IMR-90 (cell line): ENCODE measurements at regions not wholly inside any gene's neighbourhood (a gene's known extent, or its start where the extent isn't known, plus 50 kb on each side); places are given as distances from the start of the nearest gene placed in this dataset.

Experiments used
- ATAC-seq: fragments of 200-7000 bp; cut with Tn5 transposase; 2 replicates; pipeline ENCODE4 v1.9.1; 2020; ENCODE audit warnings: low read depth, mild to moderate bottlenecking, moderate library complexity
- BruUV-seq: library from RNA; stranded (reverse); fragments of 400-500 nt; replicated peaks from 2 replicates; lab custom pipeline; 2021; lab: Mats Ljungman, UMichigan
- CTCF ChIA-PET: fragments of 300-600 bp; formaldehyde crosslinking; extraction: SDS; loops from one replicate; lab custom pipeline; 2021; ENCODE audit warnings: antibody characterized with exemption; lab: Yijun Ruan, JAX
- POLR2A ChIA-PET: fragments of 300-600 bp; sonication (Branson Sonifier 250); formaldehyde crosslinking; loops from one replicate; lab custom pipeline; 2022; ENCODE audit warnings: antibody characterized with exemption; ENCODE audit not compliant: unreplicated experiment; lab: Charles Lee
- DNase-seq: peaks from one replicate; pipeline ENCODE4 v3.0.0; 2013
- H2AFZ ChIP-seq: replicated peaks from 2 replicates; pipeline ENCODE3; 2013; ENCODE audit warnings: low read length, mild to moderate bottlenecking; ENCODE audit not compliant: poor library complexity
- H2AK5ac ChIP-seq: 2 replicates; pipeline ENCODE4 v1.6.1; 2013; ENCODE audit warnings: low read depth, low read length, inconsistent platforms
- H2AK9ac ChIP-seq: replicated peaks from 2 replicates; pipeline ENCODE3; 2013; ENCODE audit warnings: mild to moderate bottlenecking, low read depth, low read length, moderate library complexity; ENCODE audit not compliant: poor library complexity
- H2BK120ac ChIP-seq: 2 replicates; pipeline ENCODE4 v1.6.1; 2013; ENCODE audit warnings: low read depth, low read length, inconsistent platforms
- H2BK15ac ChIP-seq: 3 replicates; pipeline ENCODE4 v1.6.1; 2013; ENCODE audit warnings: low read depth, low read length, inconsistent platforms
- H2BK20ac ChIP-seq: 2 replicates; pipeline ENCODE4 v1.6.1; 2013; ENCODE audit warnings: low read depth, mild to moderate bottlenecking, inconsistent platforms, low read length, moderate library complexity
- H2BK5ac ChIP-seq: 2 replicates; pipeline ENCODE4 v1.6.1; 2013; ENCODE audit warnings: mild to moderate bottlenecking, low read depth, low read length, inconsistent platforms; ENCODE audit not compliant: poor library complexity, severe bottlenecking
- H3K14ac ChIP-seq: replicated peaks from 2 replicates; pipeline ENCODE4 v1.6.1; 2013; ENCODE audit warnings: low read depth, low read length, inconsistent platforms
- H3K18ac ChIP-seq: 2 replicates; pipeline ENCODE4 v1.6.1; 2013; ENCODE audit warnings: low read depth, low read length, control low read depth
- H3K23ac ChIP-seq: 2 replicates; pipeline ENCODE4 v1.6.1; 2013; ENCODE audit warnings: low read depth, low read length, inconsistent platforms
- H3K27ac ChIP-seq: 2 replicates; pipeline ENCODE4 v1.5.1; 2013; ENCODE audit warnings: mild to moderate bottlenecking, control low read depth, low read length; ENCODE audit not compliant: insufficient read depth
- H3K27me3 ChIP-seq: 2 replicates; pipeline ENCODE4 v1.6.1; 2013; ENCODE audit warnings: low read length; ENCODE audit not compliant: control insufficient read depth, insufficient read depth
- H3K36me3 ChIP-seq: 2 replicates; pipeline ENCODE4 v1.6.1; 2013; ENCODE audit warnings: low read length, mixed read lengths; ENCODE audit not compliant: control insufficient read depth, insufficient read depth
- H3K4ac ChIP-seq: 2 replicates; pipeline ENCODE4 v1.6.1; 2013; ENCODE audit warnings: low read depth, low read length, inconsistent platforms
- H3K4me1 ChIP-seq: 2 replicates; pipeline ENCODE4 v1.6.1; 2013; ENCODE audit warnings: low read length, mixed read lengths; ENCODE audit not compliant: control insufficient read depth, insufficient read depth
- H3K4me2 ChIP-seq: 2 replicates; pipeline ENCODE4 v1.6.1; 2013; ENCODE audit warnings: low read depth, mild to moderate bottlenecking, control low read depth, low read length, moderate library complexity
- H3K4me3 ChIP-seq: 2 replicates; pipeline ENCODE4 v1.5.1; 2013; ENCODE audit warnings: low read depth, mild to moderate bottlenecking, control low read depth, low read length, moderate library complexity; ENCODE audit not compliant: insufficient read depth
- H3K56ac ChIP-seq: 2 replicates; pipeline ENCODE4 v1.6.1; 2013; ENCODE audit warnings: low read length, inconsistent platforms; ENCODE audit not compliant: insufficient read depth; ENCODE audit errors: extremely low read depth
- H3K79me1 ChIP-seq, 2 experiments: 2 replicates each; pipeline ENCODE4 v1.6.1; 2013; ENCODE audit warnings: low read length in 2 of 2, inconsistent platforms in 1 of 2, low read depth in 1 of 2
- H3K9ac ChIP-seq: 2 replicates; pipeline ENCODE4 v1.6.1; 2013; ENCODE audit warnings: low read depth, low read length, control low read depth
- H3K9me1 ChIP-seq: 2 replicates; pipeline ENCODE4 v1.6.1; 2013; ENCODE audit warnings: low read length, inconsistent platforms; ENCODE audit not compliant: insufficient read depth
- H3K9me3 ChIP-seq: 2 replicates; pipeline ENCODE4 v1.6.1; 2013; ENCODE audit warnings: low read length; ENCODE audit not compliant: control insufficient read depth, insufficient read depth
- H4K20me1 ChIP-seq: 2 replicates; pipeline ENCODE4 v1.6.1; 2013; ENCODE audit warnings: low read length, inconsistent platforms; ENCODE audit not compliant: insufficient read depth
- H4K5ac ChIP-seq: 2 replicates; pipeline ENCODE4 v1.6.1; 2013; ENCODE audit warnings: mild to moderate bottlenecking, low read depth, low read length, control low read depth
- H4K8ac ChIP-seq, 2 experiments: 2 replicates each; pipeline ENCODE4 v1.6.1; 2013; ENCODE audit warnings: low read depth in 2 of 2, low read length in 2 of 2, control low read depth in 1 of 2, inconsistent platforms in 1 of 2
- H4K91ac ChIP-seq: 2 replicates; pipeline ENCODE4 v1.6.1; 2013; ENCODE audit warnings: low read depth, low read length, inconsistent platforms; ENCODE audit not compliant: insufficient read depth
- BHLHE40 ChIP-seq: fragments of 150-350 bp; IDR thresholded peaks from 2 replicates; pipeline ENCODE4 v1.6.1; 2016; ENCODE audit warnings: mild to moderate bottlenecking, low read depth, low read length
- CEBPB ChIP-seq: IDR thresholded peaks from 2 replicates; pipeline ENCODE4 v1.6.1; 2012; ENCODE audit warnings: low read depth, low read length, improper control_type of control experiment
- CHD1 ChIP-seq: IDR thresholded peaks from 2 replicates; pipeline ENCODE4 v1.6.1; 2012; ENCODE audit warnings: low read depth, low read length, improper control_type of control experiment
- CTCF ChIP-seq: conservative IDR thresholded peaks from 2 replicates; pipeline ENCODE4 v1.5.1; 2012; ENCODE audit warnings: mild to moderate bottlenecking, low read depth, low read length, improper control_type of control experiment
- ELK1 ChIP-seq: fragments of 150-350 bp; IDR thresholded peaks from 2 replicates; pipeline ENCODE4 v1.6.1; 2016; ENCODE audit warnings: low read depth, mild to moderate bottlenecking, low read length, moderate library complexity, borderline replicate concordance
- FOS ChIP-seq: fragments of 150-350 bp; IDR thresholded peaks from 2 replicates; pipeline ENCODE4 v1.6.1; 2016; ENCODE audit warnings: low read depth, low read length
- MAFK ChIP-seq: IDR thresholded peaks from 2 replicates; pipeline ENCODE4 v1.6.1; 2012; ENCODE audit warnings: low read depth, low read length, improper control_type of control experiment
- MAZ ChIP-seq: IDR thresholded peaks from 2 replicates; pipeline ENCODE4 v1.6.1; 2012; ENCODE audit warnings: low read depth, mild to moderate bottlenecking, low read length, improper control_type of control experiment, moderate library complexity, borderline replicate concordance
- MXI1 ChIP-seq: IDR thresholded peaks from 2 replicates; pipeline ENCODE4 v1.6.1; 2012; ENCODE audit warnings: low read depth, mild to moderate bottlenecking, low read length, moderate library complexity, borderline replicate concordance
- NFE2L2 ChIP-seq: fragments of 150-350 bp; IDR thresholded peaks from 2 replicates; pipeline ENCODE4 v1.6.1; 2016; ENCODE audit warnings: low read depth, mild to moderate bottlenecking, low read length
- POLR2A ChIP-seq: IDR thresholded peaks from 2 replicates; pipeline ENCODE4 v1.6.1; 2012; ENCODE audit warnings: mild to moderate bottlenecking, low read depth, low read length
- RAD21 ChIP-seq: IDR thresholded peaks from 2 replicates; pipeline ENCODE4 v1.6.1; 2012; ENCODE audit warnings: low read length, improper control_type of control experiment
- RCOR1 ChIP-seq: IDR thresholded peaks from 2 replicates; pipeline ENCODE4 v1.6.1; 2012; ENCODE audit warnings: mild to moderate bottlenecking, low read length, improper control_type of control experiment; ENCODE audit not compliant: insufficient replicate concordance
- RFX5 ChIP-seq: IDR thresholded peaks from 2 replicates; pipeline ENCODE4 v1.8.0; 2012; ENCODE audit warnings: low read depth, mild to moderate bottlenecking, low read length, moderate library complexity
- SMC3 ChIP-seq: fragments of 150-350 bp; IDR thresholded peaks from 2 replicates; pipeline ENCODE4 v1.6.1; 2016; ENCODE audit warnings: low read depth, mild to moderate bottlenecking, antibody characterized with exemption, low read length, moderate library complexity
- USF2 ChIP-seq: fragments of 150-350 bp; IDR thresholded peaks from 2 replicates; pipeline ENCODE4 v1.6.1; 2017; ENCODE audit warnings: mild to moderate bottlenecking, antibody characterized with exemption, low read length, low read depth
- WGBS, 2 experiments: methylation state at CpG; one replicate each; pipeline versions ENCODE4 v1.1.5 to v1.1.7; 2013; ENCODE audit warnings: missing lambda C conversion rate in 2 of 2; ENCODE audit not compliant: insufficient read length in 1 of 2; ENCODE audit errors: extremely low coverage in 2 of 2; 5-methylcytosine and 5-hydroxymethylcytosine counted together
- dilution Hi-C: fragments of 300-500 bp; cut with HindIII; formaldehyde crosslinking; loops from one replicate; pipeline ENCODE4 v1.14.3; 2018; ENCODE audit warnings: low sequenced_read_pairs; ENCODE audit not compliant: unreplicated experiment
- in situ Hi-C: fragments of 300-500 bp; cut with MboI; formaldehyde crosslinking; loops from 3 replicates; pipeline ENCODE4 v1.14.3; 2019; ENCODE audit warnings: low sequenced_read_pairs, inconsistent platforms, mixed read lengths
- intact Hi-C: fragments of 100-400 bp; cut with micrococcal nuclease; formaldehyde crosslinking; loops from 2 replicates; pipeline ENCODE4 v1.10.0; 2022

GRCh38 chr13:39929583-39929982 is 274.1 kb downstream of the COG6 start:
- H4K5ac ChIP-seq = no peak overlapping the region
- H3K9me3 ChIP-seq = no peaks in the 10 kb centered on the region
- no peaks in the 10 kb centered on the region for H3K9me1 ChIP-seq
- dilution Hi-C loops (no loop called here), intact Hi-C loops (no loop called here), in situ Hi-C loops (no loop called here)
- POLR2A ChIA-PET = no interaction called here
- H2BK120ac ChIP-seq = no peak overlapping the region
- H3K23ac ChIP-seq = no peak overlapping the region
- no peak overlapping the region for H4K8ac ChIP-seq
- DNase-seq (no peak), ATAC-seq (no peak)
- H3K4me3 ChIP-seq = no peak overlapping the region
- H3K4ac ChIP-seq = no peak overlapping the region
- TF ChIP-seq FOS (no peak), CEBPB (no peak), USF2 (no peak), BHLHE40 (no peak), MXI1 (no peak), RFX5 (no peak), RCOR1 (no peak), RAD21 (no peak), CHD1 (no peak), POLR2A (no peak), NFE2L2 (no peak), ELK1 (no peak), SMC3 (no peak), MAFK (no peak), CTCF (no peak), MAZ (no peak)
- H2AFZ ChIP-seq = no peak overlapping the region
- no peak overlapping the region for H2BK5ac ChIP-seq
- H3K4me2 ChIP-seq = no peak overlapping the region
- H2AK5ac ChIP-seq = no peak overlapping the region
- H3K18ac ChIP-seq = no peak overlapping the region
- no peak overlapping the region for H3K9ac ChIP-seq
- H2AK9ac ChIP-seq = no peak overlapping the region
- H3K36me3 ChIP-seq = no peaks in the 10 kb centered on the region
- H2BK20ac ChIP-seq = no peak overlapping the region
- no peaks in the 10 kb centered on the region for H3K79me1 ChIP-seq
- CTCF ChIA-PET = no interaction called here
- no peak overlapping the region for H3K27ac ChIP-seq
- BruUV-seq = no TSS peak
- H4K91ac ChIP-seq = no peak overlapping the region
- no CpG with 5 or more reads among the region's 1 CpG for WGBS, 2 experiments
- no peak overlapping the region for H3K14ac ChIP-seq
- no peak overlapping the region for H2BK15ac ChIP-seq
- H3K4me1 ChIP-seq = no peaks in the 10 kb centered on the region
- H3K27me3 ChIP-seq = no peaks in the 10 kb centered on the region
- no peak overlapping the region for H3K56ac ChIP-seq
- H4K20me1 ChIP-seq = no peaks in the 10 kb centered on the region
